ENCODE measurements at regions not wholly inside any gene's neighbourhood (a gene's known extent, or its start where the extent isn't known, plus 50 kb on each side); places are given as distances from the start of the nearest gene placed in this dataset.

GRCh38 chrX:40173143-40174000, 75.6 kb upstream of the BCOR start:
- Histone ChIP-seq H3K27me3 (ENCODE audit: insufficient read depth, low read length, poor library complexity) (peaks cover 13% of the 10 kb centered on the region), H2AFZ (ENCODE audit: low read depth, low read length) (peak overlapping the region; percentile 63), H3K4me2 (ENCODE audit: insufficient read depth, low read length) (peak overlapping the region; percentile 69), H3K9ac (ENCODE audit: low read depth, low read length) (peak overlapping the region; percentile 98), H3K79me2 (ENCODE audit: insufficient read depth, low read length) (peaks cover 19% of the 10 kb centered on the region), H3K27ac (ENCODE audit: low read length) (peak overlapping the region; percentile 99), H3K4me3 (ENCODE audit: low read depth in 1 of 2, low read length in 2 of 2) (peak overlapping the region in 1 of 2 experiments; percentile 63; a peak in 2 of 4 replicates), H4K20me1 (ENCODE audit: insufficient read depth, low read length) (no peaks in the 10 kb centered on the region), H3K4me1 (ENCODE audit: insufficient read depth, low read length) (peaks cover 64% of the 10 kb centered on the region), H3K9me3 (ENCODE audit: insufficient read depth, low read length, severe bottlenecking) (no peaks in the 10 kb centered on the region), H3K36me3 (ENCODE audit: insufficient read depth, low read length) (no peaks in the 10 kb centered on the region)
- TF ChIP-seq EZH2 (IDR thresholded peaks at IDR 0.05; ENCODE audit: borderline replicate concordance, low read depth, low read length, severe bottlenecking) (no peak), CTCF (IDR thresholded peaks at IDR 0.05; ENCODE audit: borderline replicate concordance, extremely low read depth, low read length, poor library complexity, severe bottlenecking) (no peak)
- no peak for ATAC-seq (ENCODE audit: insufficient read depth, low read depth)
- DNase-seq, result no peak

- DNase-seq (no peak), ATAC-seq (ENCODE audit: insufficient read depth, low read depth) (no peak)
- H3K79me2 ChIP-seq (ENCODE audit: insufficient read depth, low read length), result peaks cover 19% of the 10 kb centered on the region
Measured at GRCh38 chrX:40172401-40173142, 74.8 kb upstream of the BCOR start.

More at GRCh38 chrX:40172401-40173142, 74.8 kb upstream of the BCOR start:
- H4K20me1 ChIP-seq (ENCODE audit: insufficient read depth, low read length), result no peaks in the 10 kb centered on the region
- H3K27ac ChIP-seq (ENCODE audit: low read length), result no peak overlapping the region
- no peak for TF ChIP-seq EZH2 (IDR thresholded peaks at IDR 0.05; ENCODE audit: borderline replicate concordance, low read depth, low read length, severe bottlenecking)
- no peak for TF ChIP-seq CTCF (IDR thresholded peaks at IDR 0.05; ENCODE audit: borderline replicate concordance, extremely low read depth, low read length, poor library complexity, severe bottlenecking)
- H3K4me3 ChIP-seq (ENCODE audit: low read depth in 1 of 2, low read length in 2 of 2), result peak overlapping the region in 1 of 2 experiments; percentile 51; a peak in 2 of 4 replicates
- peak overlapping the region; percentile 63; the same call in 1 of the 2 replicates for H3K9ac ChIP-seq (ENCODE audit: low read depth, low read length)
- no peaks in the 10 kb centered on the region for H3K36me3 ChIP-seq (ENCODE audit: insufficient read depth, low read length)
- H3K4me2 ChIP-seq (ENCODE audit: insufficient read depth, low read length), result peak overlapping the region; percentile 73
- peaks cover 13% of the 10 kb centered on the region for H3K27me3 ChIP-seq (ENCODE audit: insufficient read depth, low read length, poor library complexity)
- H2AFZ ChIP-seq (ENCODE audit: low read depth, low read length), result peak overlapping the region; percentile 68
- H3K4me1 ChIP-seq (ENCODE audit: insufficient read depth, low read length), result peaks cover 56% of the 10 kb centered on the region
- no peaks in the 10 kb centered on the region for H3K9me3 ChIP-seq (ENCODE audit: insufficient read depth, low read length, severe bottlenecking)
